Renal pelvis (tissue), 1 donor: ENCODE measurements at regions not wholly inside any gene's neighbourhood (a gene's known extent, or its start where the extent isn't known, plus 50 kb on each side); places are given as distances from the start of the nearest gene placed in this dataset.
A peak's percentile ranks its signal among the peaks of the same experiment; 100 is the strongest.
"Not testable (repeated sequence)": the region's sequence is repeated elsewhere in the genome, so short reads cannot be mapped to it uniquely, and the experiment has no call there.

Experiments
- DNase-seq: peaks from one replicate; pipeline ENCODE4 v3.0.0-alpha.2; 2013

GRCh38 chr6:81344026-81344425 is 408.5 kb downstream of the TENT5A start:
- DNase-seq = not testable (repeated sequence)

- DNase-seq = no peak
Observed at GRCh38 chr6:81340946-81341345, 411.5 kb downstream of the TENT5A start.

GRCh38 chr6:81331526-81331925 is 421.0 kb downstream of the TENT5A start:
- DNase-seq = no peak

GRCh38 chr6:81328700-81329099 is 423.8 kb downstream of the TENT5A start:
- no peak for DNase-seq

DNA sequence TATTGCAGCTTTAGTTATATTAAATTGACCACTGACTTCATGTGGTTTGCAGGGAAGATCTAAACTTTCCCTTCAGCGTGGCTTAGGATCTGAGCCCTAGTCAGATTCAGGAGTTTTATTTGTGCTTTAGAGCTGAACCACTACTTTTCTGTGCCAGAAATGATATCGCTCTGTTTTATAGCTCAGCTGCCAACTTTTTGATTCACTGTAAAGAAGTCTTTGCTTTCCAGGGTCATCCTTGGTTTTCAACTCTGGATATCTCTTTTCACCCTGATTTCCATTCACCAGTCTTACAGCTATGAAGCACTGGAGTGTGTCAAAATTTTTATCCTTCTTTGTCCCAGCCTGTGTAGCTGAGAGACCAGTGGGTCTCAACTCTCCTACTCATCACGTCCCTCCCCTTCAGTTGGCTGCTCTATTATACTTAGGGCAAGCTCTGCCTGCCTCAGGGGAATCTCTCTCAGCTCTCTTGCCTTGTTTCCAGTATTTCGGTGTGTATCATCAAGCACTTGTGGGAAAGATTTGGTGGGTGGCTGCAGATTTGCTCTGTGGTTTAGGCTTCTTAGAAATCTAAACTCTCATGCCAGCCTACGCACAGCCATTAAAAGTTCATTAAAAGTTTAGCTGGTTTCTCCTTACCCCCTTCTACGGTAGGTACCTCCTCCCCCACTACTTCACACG is 425.5 kb downstream of the TENT5A start:
- no peak for DNase-seq

DNA sequence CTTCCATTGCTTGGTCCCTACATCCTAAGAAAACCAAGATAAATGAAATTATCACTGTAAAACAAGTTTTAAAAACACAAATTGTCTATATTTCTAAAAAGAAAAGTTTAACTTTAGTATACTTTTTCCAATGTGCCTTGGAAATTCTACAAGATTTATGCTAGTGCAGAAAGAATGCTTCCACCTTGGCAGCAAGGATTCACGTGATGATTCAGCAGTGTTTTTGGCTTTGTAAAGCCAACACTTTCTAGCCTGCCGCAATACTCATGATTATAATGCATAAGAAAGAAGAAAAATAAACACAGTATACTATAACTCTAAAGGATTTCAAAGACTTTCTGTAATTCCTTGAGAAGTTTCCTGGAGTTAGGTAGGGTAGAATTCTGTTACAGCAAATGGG is 442.7 kb downstream of the TENT5A start:
- no peak for DNase-seq

- no peak for DNase-seq
Observed at GRCh38 chr6:81308577-81309279, 443.8 kb downstream of the TENT5A start.

DNA sequence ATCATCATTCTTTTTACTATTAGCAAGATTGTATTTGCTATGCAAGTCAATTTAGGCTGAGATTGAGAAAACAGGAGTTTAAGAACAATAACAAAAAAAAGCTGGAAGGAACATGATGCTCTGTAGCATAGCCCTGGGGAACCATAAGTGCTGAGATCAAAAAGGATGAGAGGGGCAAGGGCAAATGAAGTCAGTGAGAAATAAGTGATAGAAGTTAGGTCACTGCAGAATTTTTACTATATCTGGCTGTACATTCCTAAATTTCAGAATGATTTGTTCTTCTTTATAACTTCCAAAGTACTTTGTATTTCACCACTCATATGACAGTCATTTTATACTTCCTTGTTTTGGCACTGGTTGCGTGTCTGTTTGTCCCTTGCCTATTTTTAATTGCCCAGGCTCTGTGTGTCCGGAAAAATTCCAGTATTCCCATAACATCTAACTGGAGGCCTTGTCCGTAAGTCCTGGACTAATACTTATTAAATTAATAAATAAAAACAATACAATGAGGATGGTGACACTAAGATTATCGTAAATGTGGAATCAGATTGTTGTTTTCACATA is 444.7 kb downstream of the TENT5A start:
- DNase-seq = no peak

DNA sequence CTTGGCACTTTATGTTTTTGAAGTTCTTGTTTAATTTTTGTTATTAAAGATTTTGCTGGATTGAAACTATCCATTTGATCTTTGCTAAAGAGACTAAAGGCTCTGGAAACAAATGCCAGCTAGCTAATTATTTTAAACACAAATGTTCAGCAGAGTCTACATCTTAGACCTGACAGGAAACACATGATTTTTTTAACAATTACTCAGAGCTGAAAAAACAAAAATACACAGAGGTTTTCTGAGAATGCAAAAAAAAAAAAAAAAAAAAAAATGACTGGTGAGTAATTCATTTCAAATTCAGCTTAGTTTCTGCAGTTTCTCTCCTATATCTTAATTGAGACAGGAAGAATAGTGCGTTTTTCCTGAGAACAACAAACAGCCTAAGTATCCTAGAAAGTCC is 448.0 kb downstream of the TENT5A start:
- DNase-seq = no peak

DNA sequence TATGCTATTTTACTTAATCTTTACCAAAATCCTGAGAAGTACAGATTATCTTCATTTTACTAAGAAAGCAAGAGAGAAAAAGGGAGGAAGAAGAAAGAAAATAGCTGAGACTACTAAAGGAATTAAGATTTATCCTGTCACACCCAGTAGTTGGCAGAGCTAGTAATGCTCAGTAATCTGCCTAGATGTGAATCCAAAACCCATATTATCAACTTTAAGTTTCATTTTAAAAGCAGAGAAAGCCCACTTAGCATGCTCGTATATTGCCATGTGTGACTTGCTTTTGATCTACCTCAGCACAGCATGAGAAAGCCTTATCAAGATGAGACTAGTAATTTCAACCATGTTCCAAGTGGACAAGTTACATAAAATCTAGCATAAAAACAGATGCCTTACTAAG is 451.5 kb downstream of the TENT5A start:
- DNase-seq = no peak

GRCh38 chr6:81298751-81299150 is 453.7 kb downstream of the TENT5A start:
- no peak for DNase-seq

- peak; percentile 22 for DNase-seq
Observed at GRCh38 chr6:81295310-81295709, 457.2 kb downstream of the TENT5A start.

- no peak for DNase-seq
Observed at GRCh38 chr6:81293896-81294295, 458.6 kb downstream of the TENT5A start.

DNA sequence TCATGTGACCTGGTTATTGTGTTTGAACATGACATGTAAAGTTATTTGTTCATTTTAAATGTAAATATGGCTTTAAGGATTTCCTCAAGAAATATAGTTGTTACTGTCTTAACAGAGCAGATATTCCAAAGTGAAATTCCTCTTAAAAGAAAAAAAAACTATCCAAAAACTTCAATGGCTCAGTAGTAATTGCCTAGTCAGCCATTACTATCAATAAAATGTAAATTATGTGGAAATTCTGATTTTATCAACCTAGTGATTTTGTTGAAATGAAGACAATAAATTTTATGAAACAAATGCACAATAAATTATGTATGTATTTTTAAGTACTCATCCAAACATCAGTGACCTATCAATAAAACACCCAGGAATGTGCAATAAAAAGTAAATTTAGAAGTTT is 463.3 kb downstream of the TENT5A start:
- no peak for DNase-seq

DNA sequence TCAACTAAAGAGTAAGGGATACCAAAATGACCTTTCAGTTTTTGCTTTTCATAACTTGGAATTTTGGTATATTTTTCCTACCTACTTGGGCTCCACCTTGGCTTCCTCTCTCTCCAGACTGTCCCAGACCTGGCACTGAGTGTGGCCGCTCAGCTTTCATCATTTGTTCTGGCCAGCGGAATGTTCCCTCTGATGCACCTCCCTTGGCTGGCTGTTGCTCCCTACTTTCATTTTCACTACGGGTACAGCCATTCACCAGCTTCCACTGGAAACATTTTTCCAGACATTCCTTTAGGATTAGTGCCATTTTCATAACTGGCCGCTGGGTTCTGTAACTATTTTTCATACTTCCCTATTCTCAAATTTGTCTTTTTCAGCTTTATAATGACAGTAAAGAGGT is 487.4 kb downstream of the TENT5A start:
- DNase-seq = no peak

GRCh38 chr6:81263531-81264168 is 488.8 kb downstream of the TENT5A start:
- DNase-seq = no peak

DNA sequence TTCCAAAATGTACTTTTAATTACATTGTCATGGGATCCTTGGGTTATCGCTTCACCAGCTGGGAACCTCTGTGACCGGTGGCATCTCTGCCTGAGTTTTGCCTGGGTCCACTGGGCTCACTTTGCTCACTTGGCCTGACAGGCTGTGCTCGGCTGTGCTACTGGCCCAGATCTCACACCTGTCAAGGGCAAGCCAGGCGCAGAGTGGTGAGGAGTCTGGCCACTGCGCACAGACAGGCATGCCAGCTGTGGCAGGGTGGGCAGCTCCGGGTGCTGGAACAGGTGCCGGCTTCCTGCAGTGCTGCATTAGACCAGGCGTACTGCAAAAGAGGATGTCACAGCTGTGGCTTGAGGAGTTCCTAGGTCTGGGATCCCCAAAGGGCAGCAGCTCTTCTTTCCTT is 489.8 kb downstream of the TENT5A start:
- DNase-seq = no peak

DNA sequence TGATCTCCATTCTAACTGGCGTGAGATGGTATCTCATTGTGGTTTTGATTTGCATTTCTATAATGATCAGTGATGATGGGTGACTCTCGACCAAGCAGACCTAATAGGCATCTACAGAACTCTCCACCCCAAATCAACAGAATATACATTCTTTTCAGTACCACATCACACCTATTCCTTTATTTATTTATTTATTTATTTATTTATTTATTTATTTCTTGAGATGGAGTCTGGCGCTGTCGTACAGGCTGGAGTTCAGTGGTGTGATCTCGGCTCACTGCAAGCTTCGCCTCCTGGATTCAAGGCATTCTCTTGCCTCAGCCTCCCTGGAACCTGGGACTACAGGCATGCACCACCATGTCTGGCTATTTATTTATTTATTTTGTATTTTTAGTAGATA is 496.3 kb downstream of the TENT5A start:
- DNase-seq = not testable (repeated sequence)

- DNase-seq = no peak
Observed at GRCh38 chr6:81253821-81254220, 498.7 kb downstream of the TENT5A start.

DNA sequence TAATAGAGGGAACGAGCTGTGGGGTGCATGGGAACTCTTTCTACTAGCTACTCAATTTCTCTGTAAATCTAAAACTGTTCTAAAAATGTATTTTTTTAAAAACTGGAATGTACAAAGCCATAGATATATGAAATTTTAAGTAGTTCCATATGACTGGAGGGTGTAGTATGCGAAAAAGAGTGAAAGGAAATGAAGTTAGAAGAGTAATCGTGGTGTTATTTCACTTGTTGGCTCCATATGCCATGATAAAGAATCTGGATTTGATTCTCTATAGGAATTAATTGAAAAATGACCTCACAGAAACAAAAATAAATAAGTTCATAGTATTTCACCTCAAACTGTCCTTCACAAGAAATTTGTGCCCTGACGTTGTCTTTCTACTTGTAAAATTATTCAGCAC is 500.2 kb downstream of the TENT5A start:
- no peak for DNase-seq

GRCh38 chr6:81246200-81246599 is 506.3 kb downstream of the TENT5A start:
- no peak for DNase-seq

DNA sequence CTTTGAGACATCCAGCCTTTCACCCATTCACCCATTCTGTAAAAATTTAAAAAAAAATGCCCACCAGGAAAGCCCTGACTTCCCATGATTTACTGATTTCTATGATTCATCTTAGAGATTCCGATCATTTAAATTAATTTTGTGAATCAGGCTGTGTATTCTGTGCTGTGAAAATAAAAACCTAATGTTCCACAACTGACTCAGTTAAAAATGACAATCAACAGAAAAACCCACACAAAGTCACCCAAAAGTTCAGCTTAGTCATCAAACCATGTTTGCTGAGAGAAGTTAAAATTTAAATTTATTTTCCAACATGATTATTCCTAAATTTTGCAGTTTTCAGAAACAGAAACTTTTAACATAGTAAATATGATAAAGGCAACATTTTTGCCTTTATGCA is 509.9 kb downstream of the TENT5A start:
- no peak for DNase-seq
